ENCODE measurements at regions not wholly inside any gene's neighbourhood (a gene's known extent, or its start where the extent isn't known, plus 50 kb on each side); places are given as distances from the start of the nearest gene placed in this dataset.
A peak's percentile ranks its signal among the peaks of the same experiment; 100 is the strongest.

DNA sequence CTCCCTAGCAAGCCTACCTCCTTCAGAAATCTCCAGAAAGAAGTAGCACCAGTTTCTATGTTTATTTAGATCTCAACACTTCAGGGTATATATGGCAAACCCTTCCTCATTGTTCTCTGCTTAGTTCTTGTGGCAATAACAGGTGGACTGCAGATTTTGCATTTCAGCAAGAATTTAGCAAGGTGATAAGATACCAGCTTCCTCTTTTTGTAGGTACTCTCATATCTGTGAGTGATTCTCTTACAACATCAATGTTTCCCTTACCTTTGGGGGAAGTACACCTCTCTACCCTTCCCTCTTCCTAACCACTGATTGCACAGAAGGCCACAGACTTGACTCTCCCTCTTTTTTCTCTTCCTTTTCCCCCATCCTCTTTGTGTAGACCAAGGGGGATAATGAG lies 230.9 kb upstream of the SESN3 start:
- TF ChIP-seq POLR2A (IDR thresholded peaks at IDR 0.05; ENCODE audit: low read depth, low read length) (no peak), POLR2AphosphoS5 (IDR thresholded peaks at IDR 0.05; ENCODE audit: low read depth, low read length) (no peak), PAX5 (IDR thresholded peaks at IDR 0.05; ENCODE audit: insufficient read depth, low read length, severe bottlenecking) (no peak), TAF1 (IDR thresholded peaks at IDR 0.05; ENCODE audit: low read depth, low read length) (no peak), SPI1 (IDR thresholded peaks at IDR 0.05; ENCODE audit: low read depth, low read length) (peak; percentile 67)

Measured in GM12891 (cell line).